ENCODE measurements at regions not wholly inside any gene's neighbourhood (a gene's known extent, or its start where the extent isn't known, plus 50 kb on each side); places are given as distances from the start of the nearest gene placed in this dataset.

GRCh38 chr3:27613846-27614500 lies 108.2 kb downstream of the EOMES start:
- Histone ChIP-seq H3K27me3 (ENCODE audit: insufficient read depth, low read length, poor library complexity, severe bottlenecking) (no peaks in the 10 kb centered on the region), H3K9me2 (replicated peaks; ENCODE audit: low read depth, low read length) (no peaks in the 10 kb centered on the region), H3K9ac (ENCODE audit: low read depth, low read length, poor library complexity, severe bottlenecking) (no peak overlapping the region), H3K36me3 (ENCODE audit: insufficient read depth, low read length) (no peaks in the 10 kb centered on the region), H2AFZ (ENCODE audit: low read length) (no peak overlapping the region), H3K4me2 (ENCODE audit: low read depth, low read length, poor library complexity, severe bottlenecking) (no peak overlapping the region), H4K20me1 (ENCODE audit: insufficient read depth, low read length, poor library complexity, severe bottlenecking) (no peaks in the 10 kb centered on the region), H3K4me1 (ENCODE audit: insufficient read depth, low read length, poor library complexity, severe bottlenecking) (no peaks in the 10 kb centered on the region), H3F3A (ENCODE audit: low read depth) (no peaks in the 10 kb centered on the region), H3K4me3 (ENCODE audit: low read length, poor library complexity, severe bottlenecking) (no peak overlapping the region), H3K79me2 (ENCODE audit: insufficient read depth, low read length) (no peaks in the 10 kb centered on the region), H3K9me3 (ENCODE audit: insufficient read depth, low read depth, low read length) (no peaks in the 10 kb centered on the region; the same call in 1 of the 2 replicates)
- TF ChIP-seq, protein P1, sequence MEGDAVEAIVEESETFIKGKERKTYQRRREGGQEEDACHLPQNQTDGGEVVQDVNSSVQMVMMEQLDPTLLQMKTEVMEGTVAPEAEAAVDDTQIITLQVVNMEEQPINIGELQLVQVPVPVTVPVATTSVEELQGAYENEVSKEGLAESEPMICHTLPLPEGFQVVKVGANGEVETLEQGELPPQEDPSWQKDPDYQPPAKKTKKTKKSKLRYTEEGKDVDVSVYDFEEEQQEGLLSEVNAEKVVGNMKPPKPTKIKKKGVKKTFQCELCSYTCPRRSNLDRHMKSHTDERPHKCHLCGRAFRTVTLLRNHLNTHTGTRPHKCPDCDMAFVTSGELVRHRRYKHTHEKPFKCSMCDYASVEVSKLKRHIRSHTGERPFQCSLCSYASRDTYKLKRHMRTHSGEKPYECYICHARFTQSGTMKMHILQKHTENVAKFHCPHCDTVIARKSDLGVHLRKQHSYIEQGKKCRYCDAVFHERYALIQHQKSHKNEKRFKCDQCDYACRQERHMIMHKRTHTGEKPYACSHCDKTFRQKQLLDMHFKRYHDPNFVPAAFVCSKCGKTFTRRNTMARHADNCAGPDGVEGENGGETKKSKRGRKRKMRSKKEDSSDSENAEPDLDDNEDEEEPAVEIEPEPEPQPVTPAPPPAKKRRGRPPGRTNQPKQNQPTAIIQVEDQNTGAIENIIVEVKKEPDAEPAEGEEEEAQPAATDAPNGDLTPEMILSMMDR (conservative IDR thresholded peaks at IDR 0.05; ENCODE audit: low read length): no peak
- no peak for TF ChIP-seq EZH2phosphoT487 (IDR thresholded peaks at IDR 0.05; ENCODE audit: borderline replicate concordance)

GRCh38 chr3:27610800-27611525 lies 111.2 kb downstream of the EOMES start:
- Histone ChIP-seq H3K4me3 (ENCODE audit: low read length, poor library complexity, severe bottlenecking) (no peak overlapping the region), H3K4me2 (ENCODE audit: low read depth, low read length, poor library complexity, severe bottlenecking) (no peak overlapping the region), H4K20me1 (ENCODE audit: insufficient read depth, low read length, poor library complexity, severe bottlenecking) (no peaks in the 10 kb centered on the region), H3K36me3 (ENCODE audit: insufficient read depth, low read length) (no peaks in the 10 kb centered on the region), H2AFZ (ENCODE audit: low read length) (no peak overlapping the region), H3K4me1 (ENCODE audit: insufficient read depth, low read length, poor library complexity, severe bottlenecking) (no peaks in the 10 kb centered on the region), H3F3A (ENCODE audit: low read depth) (no peaks in the 10 kb centered on the region), H3K9me2 (replicated peaks; ENCODE audit: low read depth, low read length) (no peaks in the 10 kb centered on the region), H3K9me3 (ENCODE audit: insufficient read depth, low read depth, low read length) (no peaks in the 10 kb centered on the region; the same call in 1 of the 2 replicates), H3K27me3 (ENCODE audit: insufficient read depth, low read length, poor library complexity, severe bottlenecking) (no peaks in the 10 kb centered on the region), H3K9ac (ENCODE audit: low read depth, low read length, poor library complexity, severe bottlenecking) (no peak overlapping the region), H3K79me2 (ENCODE audit: insufficient read depth, low read length) (no peaks in the 10 kb centered on the region)
- no peak for TF ChIP-seq EZH2phosphoT487 (IDR thresholded peaks at IDR 0.05; ENCODE audit: borderline replicate concordance)

- Histone ChIP-seq H3K9me3 (ENCODE audit: insufficient read depth, low read depth, low read length) (no peaks in the 10 kb centered on the region), H3K9ac (ENCODE audit: low read depth, low read length, poor library complexity, severe bottlenecking) (no peak overlapping the region), H3K36me3 (ENCODE audit: insufficient read depth, low read length) (no peaks in the 10 kb centered on the region), H3K27me3 (ENCODE audit: insufficient read depth, low read length, poor library complexity, severe bottlenecking) (no peaks in the 10 kb centered on the region), H3F3A (ENCODE audit: low read depth) (no peaks in the 10 kb centered on the region), H3K79me2 (ENCODE audit: insufficient read depth, low read length) (no peaks in the 10 kb centered on the region), H2AFZ (ENCODE audit: low read length) (no peak overlapping the region), H4K20me1 (ENCODE audit: insufficient read depth, low read length, poor library complexity, severe bottlenecking) (no peaks in the 10 kb centered on the region), H3K4me3 (ENCODE audit: low read length, poor library complexity, severe bottlenecking) (no peak overlapping the region), H3K4me1 (ENCODE audit: insufficient read depth, low read length, poor library complexity, severe bottlenecking) (no peaks in the 10 kb centered on the region), H3K4me2 (ENCODE audit: low read depth, low read length, poor library complexity, severe bottlenecking) (no peak overlapping the region), H3K9me2 (replicated peaks; ENCODE audit: low read depth, low read length) (no peaks in the 10 kb centered on the region)
- no peak for TF ChIP-seq EZH2phosphoT487 (IDR thresholded peaks at IDR 0.05; ENCODE audit: borderline replicate concordance)
- TF ChIP-seq, protein P1 (conservative IDR thresholded peaks at IDR 0.05; ENCODE audit: low read length): no peak
These were observed 114.8 kb downstream of the EOMES start for GRCh38 chr3:27607370-27607769.
